PFSK-1 (cell line): ENCODE measurements at regions not wholly inside any gene's neighbourhood (a gene's known extent, or its start where the extent isn't known, plus 50 kb on each side); places are given as distances from the start of the nearest gene placed in this dataset.

ENCODE experiments used
- FOXP2 ChIP-seq: optimal IDR thresholded peaks from 2 replicates; pipeline ENCODE3; 2011; ENCODE audit warnings: borderline replicate concordance, control low read depth, inconsistent platforms; ENCODE audit not compliant: insufficient read depth; ENCODE audit errors: extremely low read length, extremely low read depth
- POLR2AphosphoS5 ChIP-seq: IDR thresholded peaks from 2 replicates; pipeline ENCODE4 v1.6.1; 2012; ENCODE audit warnings: low read depth, mild to moderate bottlenecking, control low read depth, low read length, moderate library complexity
- SIN3A ChIP-seq: IDR thresholded peaks from 2 replicates; pipeline ENCODE4 v1.6.1; 2012; ENCODE audit warnings: mild to moderate bottlenecking, low read length, moderate library complexity, borderline replicate concordance; ENCODE audit not compliant: insufficient read depth
- TAF1 ChIP-seq: IDR thresholded peaks from 2 replicates; pipeline ENCODE4 v1.6.1; 2012; ENCODE audit warnings: low read length, control low read depth, borderline replicate concordance; ENCODE audit not compliant: insufficient read depth
- TF ChIP-seq, protein P1 (sequence below), 2 experiments: IDR thresholded peaks; 2 replicates each; pipeline versions ENCODE4 v1.6.1 to v1.8.0; 2011 to 2012; ENCODE audit warnings: low read depth in 2 of 2, low read length in 2 of 2, control low read depth in 1 of 2, inconsistent platforms in 1 of 2, mild to moderate bottlenecking in 1 of 2, moderate library complexity in 1 of 2; ENCODE audit not compliant: insufficient read depth in 1 of 2

DNA sequence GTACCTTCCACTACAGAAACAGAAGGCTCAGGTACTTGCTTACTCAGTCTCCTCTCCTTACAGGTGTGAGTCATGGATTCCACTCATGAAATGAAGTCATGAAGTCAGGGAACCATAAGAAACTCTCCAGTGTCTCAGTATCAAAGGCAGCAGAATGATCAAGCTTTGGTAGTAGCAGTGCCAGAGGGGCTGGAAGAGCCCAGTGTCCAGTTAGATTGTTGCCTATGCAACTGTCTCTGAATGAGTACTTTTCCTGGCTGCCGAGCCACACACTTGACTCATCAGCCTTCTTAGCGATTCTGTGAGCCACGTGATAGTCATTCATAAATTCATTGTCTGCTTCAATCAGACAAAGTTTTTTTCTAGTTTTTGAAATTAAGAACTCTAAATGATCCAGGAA is 52.2 kb upstream of the DTNBP1 start:
- TF ChIP-seq FOXP2 (no peak), TAF1 (no peak)

DNA sequence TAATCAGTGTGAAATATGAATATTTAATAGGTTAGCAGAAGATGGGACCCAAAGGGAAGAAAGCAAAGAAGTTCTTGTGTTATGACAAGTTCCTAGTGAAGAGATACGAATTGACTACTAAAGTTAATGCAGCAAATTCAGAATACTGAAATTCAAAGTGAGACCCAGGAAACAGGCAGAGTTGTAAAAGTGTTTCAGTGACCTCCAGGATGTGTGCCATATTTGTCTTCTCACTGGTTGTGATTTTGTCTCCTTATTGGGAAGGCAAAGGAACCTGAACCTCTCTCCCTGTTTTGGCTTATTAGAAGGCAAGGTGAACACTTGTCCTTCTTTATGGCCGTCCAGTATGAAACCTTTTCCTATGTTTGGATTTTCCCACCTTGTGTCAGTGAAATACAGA is 51.8 kb upstream of the DTNBP1 start:
- TF ChIP-seq, protein P1, sequence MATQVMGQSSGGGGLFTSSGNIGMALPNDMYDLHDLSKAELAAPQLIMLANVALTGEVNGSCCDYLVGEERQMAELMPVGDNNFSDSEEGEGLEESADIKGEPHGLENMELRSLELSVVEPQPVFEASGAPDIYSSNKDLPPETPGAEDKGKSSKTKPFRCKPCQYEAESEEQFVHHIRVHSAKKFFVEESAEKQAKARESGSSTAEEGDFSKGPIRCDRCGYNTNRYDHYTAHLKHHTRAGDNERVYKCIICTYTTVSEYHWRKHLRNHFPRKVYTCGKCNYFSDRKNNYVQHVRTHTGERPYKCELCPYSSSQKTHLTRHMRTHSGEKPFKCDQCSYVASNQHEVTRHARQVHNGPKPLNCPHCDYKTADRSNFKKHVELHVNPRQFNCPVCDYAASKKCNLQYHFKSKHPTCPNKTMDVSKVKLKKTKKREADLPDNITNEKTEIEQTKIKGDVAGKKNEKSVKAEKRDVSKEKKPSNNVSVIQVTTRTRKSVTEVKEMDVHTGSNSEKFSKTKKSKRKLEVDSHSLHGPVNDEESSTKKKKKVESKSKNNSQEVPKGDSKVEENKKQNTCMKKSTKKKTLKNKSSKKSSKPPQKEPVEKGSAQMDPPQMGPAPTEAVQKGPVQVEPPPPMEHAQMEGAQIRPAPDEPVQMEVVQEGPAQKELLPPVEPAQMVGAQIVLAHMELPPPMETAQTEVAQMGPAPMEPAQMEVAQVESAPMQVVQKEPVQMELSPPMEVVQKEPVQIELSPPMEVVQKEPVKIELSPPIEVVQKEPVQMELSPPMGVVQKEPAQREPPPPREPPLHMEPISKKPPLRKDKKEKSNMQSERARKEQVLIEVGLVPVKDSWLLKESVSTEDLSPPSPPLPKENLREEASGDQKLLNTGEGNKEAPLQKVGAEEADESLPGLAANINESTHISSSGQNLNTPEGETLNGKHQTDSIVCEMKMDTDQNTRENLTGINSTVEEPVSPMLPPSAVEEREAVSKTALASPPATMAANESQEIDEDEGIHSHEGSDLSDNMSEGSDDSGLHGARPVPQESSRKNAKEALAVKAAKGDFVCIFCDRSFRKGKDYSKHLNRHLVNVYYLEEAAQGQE (IDR thresholded peaks at IDR 0.05; ENCODE audit: insufficient read depth in 1 of 2, low read depth in 2 of 2, low read length in 2 of 2) = no peak
- TF ChIP-seq FOXP2 = no peak
- no peak for TF ChIP-seq SIN3A
- no peak for TF ChIP-seq POLR2AphosphoS5
- no peak for TF ChIP-seq TAF1

DNA sequence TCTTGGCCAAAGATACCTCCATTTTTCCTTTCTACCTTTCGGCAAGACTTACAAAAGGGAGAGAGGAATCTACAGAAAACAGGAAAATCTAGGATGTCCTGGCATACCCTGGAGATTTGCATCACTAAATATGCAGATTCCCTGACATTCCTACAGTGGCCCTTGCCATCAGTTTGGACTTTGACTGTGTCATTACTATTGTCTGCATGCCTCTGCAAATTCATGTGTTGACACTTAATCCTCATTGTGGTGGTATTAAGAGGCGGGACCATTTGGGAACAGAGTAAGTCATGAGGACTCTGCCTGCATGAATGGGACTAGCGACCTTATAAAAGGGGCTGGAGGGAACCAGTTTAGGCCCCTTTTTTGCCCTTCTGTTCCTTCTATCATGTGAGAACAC is 50.5 kb upstream of the DTNBP1 start:
- TF ChIP-seq, protein P1 (IDR thresholded peaks at IDR 0.05; ENCODE audit: insufficient read depth in 1 of 2, low read depth in 2 of 2, low read length in 2 of 2) = no peak
- TF ChIP-seq FOXP2 = no peak

DNA sequence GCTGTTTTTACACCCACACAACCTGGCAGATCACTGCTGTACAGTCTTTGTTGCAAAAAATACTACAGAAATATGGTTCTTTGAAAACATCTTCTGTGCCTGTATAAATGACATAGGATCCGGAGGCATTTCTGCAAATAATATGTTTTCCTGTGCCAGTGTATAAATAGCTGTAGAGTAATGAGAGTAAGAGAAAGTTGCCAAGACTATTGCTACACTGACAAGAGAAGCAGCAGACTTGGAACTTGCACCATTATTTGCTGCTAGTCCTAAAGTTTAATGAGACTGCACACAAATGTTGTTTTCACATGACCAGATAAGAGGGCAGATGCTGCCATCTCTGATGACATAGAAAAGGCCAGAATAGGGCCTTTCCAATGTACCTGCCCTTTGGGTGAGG is 50.0 kb upstream of the DTNBP1 start:
- no peak for TF ChIP-seq SIN3A
- TF ChIP-seq, protein P1 (IDR thresholded peaks at IDR 0.05; ENCODE audit: insufficient read depth in 1 of 2, low read depth in 2 of 2, low read length in 2 of 2) = no peak
- no peak for TF ChIP-seq FOXP2
- TF ChIP-seq TAF1 = no peak
- no peak for TF ChIP-seq POLR2AphosphoS5
